K562 (cell line): ENCODE measurements at regions not wholly inside any gene's neighbourhood (a gene's known extent, or its start where the extent isn't known, plus 50 kb on each side); places are given as distances from the start of the nearest gene placed in this dataset.

Experiments
- ATAC-seq: fragments of 200-7000 bp; cut with Tn5 transposase; 3 replicates; pipeline ENCODE4 v1.9.1; 2020; ENCODE audit warnings: moderate library complexity
- BruUV-seq: library from RNA; stranded (reverse); fragments of 400-500 nt; replicated peaks from 2 replicates; lab custom pipeline; 2021; lab: Mats Ljungman, UMichigan
- CTCF ChIA-PET: fragments of 300-600 bp; formaldehyde crosslinking; extraction: SDS; loops from one replicate; lab custom pipeline; 2021; ENCODE audit warnings: low intra/inter-chr PET ratio; lab: Yijun Ruan, JAX
- POLR2A ChIA-PET: fragments of 300-600, 350-650 bp; sonication (Branson Sonifier 250); formaldehyde crosslinking; extraction: SDS; loops from one replicate; lab custom pipeline; 2021; ENCODE audit warnings: antibody characterized with exemption, inconsistent platforms; lab: Yijun Ruan, JAX
- DNase-seq, 4 experiments: peaks; one replicate each; pipeline versions ENCODE4 v3.0.0 to v3.0.0-alpha.2; 2011 to 2018; ENCODE audit warnings: low spot score in 3 of 4, mixed read lengths in 3 of 4; ENCODE audit errors: extremely low read depth in 1 of 4
- FAIRE-seq: peaks from 2 replicates; lab custom pipeline; 2011; peaks lifted over from hg19 to GRCh38; lab: Jason Lieb, UNC
- H2AFZ ChIP-seq: 2 replicates; pipeline ENCODE4 v1.6.0; 2011; ENCODE audit warnings: low read depth, low read length, control low read depth, inconsistent platforms
- H3K27ac ChIP-seq: fragments of 200-600 bp; 3 replicates; pipeline ENCODE4 v1.8.0; 2011; ENCODE audit warnings: low read depth, mild to moderate bottlenecking, control low read depth, inconsistent platforms, low read length, moderate library complexity, mixed read lengths; ENCODE audit errors: extremely low read depth
- H3K27me3 ChIP-seq, 2 experiments: fragments of 300-600 bp in 1 of 2; 2 replicates in 1 of 2; 3 replicates in 1 of 2; pipeline versions ENCODE4 v1.6.0 to v1.8.0; 2011; ENCODE audit warnings: inconsistent platforms in 2 of 2, low read length in 2 of 2, mild to moderate bottlenecking in 1 of 2, mixed read lengths in 1 of 2, moderate library complexity in 1 of 2; ENCODE audit not compliant: control insufficient read depth in 2 of 2, insufficient read depth in 2 of 2
- H3K36me3 ChIP-seq: fragments of 300-600 bp; 3 replicates; pipeline ENCODE4 v1.8.0; 2011; ENCODE audit warnings: mild to moderate bottlenecking, low read length, inconsistent platforms; ENCODE audit not compliant: control insufficient read depth, insufficient read depth
- H3K4me1 ChIP-seq, 2 experiments: fragments of 200-600 bp in 1 of 2; replicated peaks in 1 of 2; 2 replicates in 1 of 2; 3 replicates in 1 of 2; pipeline versions ENCODE4 v1.5.1 to v1.8.0; 2011; ENCODE audit warnings: inconsistent platforms in 2 of 2, low read length in 2 of 2, mild to moderate bottlenecking in 1 of 2, mixed read lengths in 1 of 2, moderate library complexity in 1 of 2; ENCODE audit not compliant: control insufficient read depth in 2 of 2, insufficient read depth in 2 of 2
- H3K4me2 ChIP-seq: 2 replicates; pipeline ENCODE4 v1.6.1; 2011; ENCODE audit warnings: low read length, control low read depth, inconsistent platforms, mixed read lengths; ENCODE audit not compliant: insufficient read depth
- H3K4me3 ChIP-seq: fragments of 200-600 bp; sonication (generic), shearing (Covaris generic); 2 replicates; pipeline ENCODE4 v1.5.1; 2016; ENCODE audit warnings: control low read depth, inconsistent platforms
- H3K79me2 ChIP-seq: fragments of 200-600 bp; 3 replicates; pipeline ENCODE4 v1.8.0; 2011; ENCODE audit warnings: low read length, inconsistent platforms; ENCODE audit not compliant: control insufficient read depth, insufficient read depth
- H3K9ac ChIP-seq, 2 experiments: 2 replicates each; pipeline versions ENCODE4 v1.6.0 to v1.6.1; 2011; ENCODE audit warnings: low read depth in 2 of 2, low read length in 2 of 2, control low read depth in 1 of 2, inconsistent platforms in 1 of 2, mild to moderate bottlenecking in 1 of 2, mixed read lengths in 1 of 2; ENCODE audit not compliant: insufficient read depth in 1 of 2
- H3K9me1 ChIP-seq: one replicate; pipeline ENCODE4 v1.6.0; 2011; ENCODE audit warnings: inconsistent platforms, mild to moderate bottlenecking, low read length, moderate library complexity; ENCODE audit not compliant: control insufficient read depth, insufficient read depth
- H3K9me3 ChIP-seq: replicated peaks from 2 replicates; pipeline ENCODE4 v1.5.1; 2011; ENCODE audit warnings: low read depth, low read length, inconsistent platforms; ENCODE audit not compliant: control insufficient read depth, insufficient read depth
- H4K20me1 ChIP-seq: replicated peaks from 2 replicates; pipeline ENCODE4 v1.6.1; 2011; ENCODE audit warnings: low read length, inconsistent platforms, mixed read lengths; ENCODE audit not compliant: control insufficient read depth, insufficient read depth
- CSDE1 ChIP-seq, 2 experiments: fragments of 450-650 bp; IDR thresholded peaks; 2 replicates each; pipeline ENCODE4 v1.6.1; 2016; ENCODE audit warnings: mild to moderate bottlenecking in 1 of 2
- L3MBTL2 ChIP-seq: fragments of 450-650 bp; IDR thresholded peaks from 2 replicates; pipeline ENCODE4 v1.6.1; 2016; ENCODE audit warnings: mild to moderate bottlenecking, moderate library complexity
- SMARCA4 ChIP-seq: fragments of 450-650 bp; IDR thresholded peaks from 2 replicates; pipeline ENCODE4 v1.6.1; 2016
- YY1 ChIP-seq, 3 experiments: IDR thresholded peaks; 2 replicates each; pipeline ENCODE4 v1.6.1; 2011; ENCODE audit warnings: low read length in 2 of 3, mild to moderate bottlenecking in 2 of 3, moderate library complexity in 2 of 3, borderline replicate concordance in 1 of 3, control low read depth in 1 of 3, low read depth in 1 of 3; ENCODE audit not compliant: insufficient read depth in 3 of 3, insufficient replicate concordance in 2 of 3, control insufficient read depth in 1 of 3, insufficient read length in 1 of 3; ENCODE audit errors: extremely low read depth in 1 of 3
- WGBS: fragments of 100-300 bp; shearing (Covaris generic); methylation state at CpG from one replicate; pipeline ENCODE4 v1.1.6; 2016; ENCODE audit warnings: low coverage, mixed read lengths; ENCODE audit not compliant: insufficient coverage; ENCODE audit errors: missing lambda C conversion rate; 5-methylcytosine and 5-hydroxymethylcytosine counted together
- in situ Hi-C: fragments of 300-500 bp; cut with MboI; formaldehyde crosslinking; loops from 4 replicates; pipeline ENCODE4 v1.15.0; 2018; ENCODE audit warnings: inconsistent platforms, mixed read lengths
- intact Hi-C: fragments of 100-400 bp; cut with micrococcal nuclease; formaldehyde crosslinking; loops from 2 replicates; pipeline ENCODE4 v1.14.2; 2022
- TF ChIP-seq, protein P1 (sequence below), 3 experiments: fragments of 200-800 bp in 1 of 3; sonication (Bioruptor generic) in 1 of 3; sonication (generic) in 1 of 3; formaldehyde crosslinking in 1 of 3; IDR thresholded peaks; 2 replicates each; pipeline versions ENCODE4 v1.6.1 to v1.8.0; 2016 to 2022; ENCODE audit warnings: mild to moderate bottlenecking in 2 of 3, missing compliant biosample characterization in 2 of 3, missing genetic modification characterization in 2 of 3, missing genetic modification reagents in 1 of 3
- TF ChIP-seq, protein P2 (sequence below): fragments of 150-350 bp; IDR thresholded peaks from 2 replicates; pipeline ENCODE4 v1.6.1; 2014; ENCODE audit warnings: low read depth, mild to moderate bottlenecking, low read length, borderline replicate concordance
- TF ChIP-seq, protein P3 (sequence below): sonication (generic); formaldehyde crosslinking; IDR thresholded peaks from 2 replicates; pipeline ENCODE4 v1.8.0; 2022; ENCODE audit warnings: mild to moderate bottlenecking, missing genetic modification reagents
- TF ChIP-seq, protein P4 (sequence below), 2 experiments: fragments of 450-650 bp; IDR thresholded peaks; 2 replicates each; pipeline ENCODE4 v1.6.1; 2016; ENCODE audit warnings: mild to moderate bottlenecking in 2 of 2, borderline replicate concordance in 1 of 2, low read depth in 1 of 2, moderate library complexity in 1 of 2

DNA sequence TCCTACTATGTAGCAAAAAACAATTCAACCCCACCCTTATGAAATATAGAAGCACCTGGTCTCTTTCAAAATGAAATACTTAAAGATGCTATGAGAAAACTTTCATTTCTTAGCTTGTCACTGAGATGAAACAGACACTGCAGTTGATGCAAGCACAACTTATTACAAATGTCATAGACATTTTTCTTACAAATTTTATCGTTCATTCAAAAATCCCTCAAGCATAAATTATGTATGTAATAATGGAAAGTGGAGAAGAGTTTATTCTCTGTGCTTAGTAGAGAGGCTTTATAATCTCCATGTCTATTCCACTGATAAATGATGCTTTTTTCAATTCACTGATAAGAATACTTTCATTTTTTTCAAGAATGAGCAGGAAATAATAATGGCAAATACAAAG is 1943.9 kb upstream of the IGFBP7 start:
- Histone ChIP-seq H3K79me2 (no peaks in the 10 kb centered on the region), H2AFZ (no peak overlapping the region), H3K4me3 (no peak overlapping the region), H3K36me3 (no peaks in the 10 kb centered on the region), H3K27ac (no peak overlapping the region), H3K4me1 (no peaks in the 10 kb centered on the region), H3K4me2 (no peak overlapping the region), H4K20me1 (no peaks in the 10 kb centered on the region), H3K9ac (no peak overlapping the region), H3K9me3 (no peaks in the 10 kb centered on the region), H3K27me3 (no peaks in the 10 kb centered on the region), H3K9me1 (no peaks in the 10 kb centered on the region)
- in situ Hi-C loops (no loop called here), intact Hi-C loops (no loop called here)
- FAIRE-seq, result no peak
- 0% methylated on average over 1 of the region's 1 CpG for whole genome bisulfite sequencing
- no peak for DNase-seq
- ATAC-seq, result no peak
- no TSS peak for BruUV-seq
- ChIA-PET POLR2A (no interaction called here), CTCF (no interaction called here)
- no peak for TF ChIP-seq SMARCA4
- TF ChIP-seq, protein P1, sequence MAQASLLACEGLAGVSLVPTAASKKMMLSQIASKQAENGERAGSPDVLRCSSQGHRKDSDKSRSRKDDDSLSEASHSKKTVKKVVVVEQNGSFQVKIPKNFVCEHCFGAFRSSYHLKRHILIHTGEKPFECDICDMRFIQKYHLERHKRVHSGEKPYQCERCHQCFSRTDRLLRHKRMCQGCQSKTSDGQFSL (CRISPR knock-in tag; IDR thresholded peaks at IDR 0.05), result no peak
- TF ChIP-seq, protein P1 (tag; IDR thresholded peaks at IDR 0.05), result no peak
- TF ChIP-seq L3MBTL2, result no peak
- TF ChIP-seq YY1 (IDR thresholded peaks at IDR 0.05; ENCODE audit: borderline replicate concordance in 1 of 3, control insufficient read depth in 1 of 3, extremely low read depth in 1 of 3, insufficient read depth in 3 of 3, insufficient read length in 1 of 3, insufficient replicate concordance in 2 of 3, low read depth in 1 of 3, low read length in 2 of 3), result no peak
- TF ChIP-seq CSDE1 (IDR thresholded peaks at IDR 0.05), result no peak
- TF ChIP-seq, protein P2, sequence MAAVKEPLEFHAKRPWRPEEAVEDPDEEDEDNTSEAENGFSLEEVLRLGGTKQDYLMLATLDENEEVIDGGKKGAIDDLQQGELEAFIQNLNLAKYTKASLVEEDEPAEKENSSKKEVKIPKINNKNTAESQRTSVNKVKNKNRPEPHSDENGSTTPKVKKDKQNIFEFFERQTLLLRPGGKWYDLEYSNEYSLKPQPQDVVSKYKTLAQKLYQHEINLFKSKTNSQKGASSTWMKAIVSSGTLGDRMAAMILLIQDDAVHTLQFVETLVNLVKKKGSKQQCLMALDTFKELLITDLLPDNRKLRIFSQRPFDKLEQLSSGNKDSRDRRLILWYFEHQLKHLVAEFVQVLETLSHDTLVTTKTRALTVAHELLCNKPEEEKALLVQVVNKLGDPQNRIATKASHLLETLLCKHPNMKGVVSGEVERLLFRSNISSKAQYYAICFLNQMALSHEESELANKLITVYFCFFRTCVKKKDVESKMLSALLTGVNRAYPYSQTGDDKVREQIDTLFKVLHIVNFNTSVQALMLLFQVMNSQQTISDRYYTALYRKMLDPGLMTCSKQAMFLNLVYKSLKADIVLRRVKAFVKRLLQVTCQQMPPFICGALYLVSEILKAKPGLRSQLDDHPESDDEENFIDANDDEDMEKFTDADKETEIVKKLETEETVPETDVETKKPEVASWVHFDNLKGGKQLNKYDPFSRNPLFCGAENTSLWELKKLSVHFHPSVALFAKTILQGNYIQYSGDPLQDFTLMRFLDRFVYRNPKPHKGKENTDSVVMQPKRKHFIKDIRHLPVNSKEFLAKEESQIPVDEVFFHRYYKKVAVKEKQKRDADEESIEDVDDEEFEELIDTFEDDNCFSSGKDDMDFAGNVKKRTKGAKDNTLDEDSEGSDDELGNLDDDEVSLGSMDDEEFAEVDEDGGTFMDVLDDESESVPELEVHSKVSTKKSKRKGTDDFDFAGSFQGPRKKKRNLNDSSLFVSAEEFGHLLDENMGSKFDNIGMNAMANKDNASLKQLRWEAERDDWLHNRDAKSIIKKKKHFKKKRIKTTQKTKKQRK, result no peak
- TF ChIP-seq, protein P3, sequence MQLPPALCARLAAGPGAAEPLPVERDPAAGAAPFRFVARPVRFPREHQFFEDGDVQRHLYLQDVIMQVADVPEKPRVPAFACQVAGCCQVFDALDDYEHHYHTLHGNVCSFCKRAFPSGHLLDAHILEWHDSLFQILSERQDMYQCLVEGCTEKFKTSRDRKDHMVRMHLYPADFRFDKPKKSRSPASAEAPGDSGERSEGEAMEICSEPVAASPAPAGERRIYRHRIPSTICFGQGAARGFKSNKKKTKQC (CRISPR knock-in tag), result no peak
- TF ChIP-seq, protein P4, sequence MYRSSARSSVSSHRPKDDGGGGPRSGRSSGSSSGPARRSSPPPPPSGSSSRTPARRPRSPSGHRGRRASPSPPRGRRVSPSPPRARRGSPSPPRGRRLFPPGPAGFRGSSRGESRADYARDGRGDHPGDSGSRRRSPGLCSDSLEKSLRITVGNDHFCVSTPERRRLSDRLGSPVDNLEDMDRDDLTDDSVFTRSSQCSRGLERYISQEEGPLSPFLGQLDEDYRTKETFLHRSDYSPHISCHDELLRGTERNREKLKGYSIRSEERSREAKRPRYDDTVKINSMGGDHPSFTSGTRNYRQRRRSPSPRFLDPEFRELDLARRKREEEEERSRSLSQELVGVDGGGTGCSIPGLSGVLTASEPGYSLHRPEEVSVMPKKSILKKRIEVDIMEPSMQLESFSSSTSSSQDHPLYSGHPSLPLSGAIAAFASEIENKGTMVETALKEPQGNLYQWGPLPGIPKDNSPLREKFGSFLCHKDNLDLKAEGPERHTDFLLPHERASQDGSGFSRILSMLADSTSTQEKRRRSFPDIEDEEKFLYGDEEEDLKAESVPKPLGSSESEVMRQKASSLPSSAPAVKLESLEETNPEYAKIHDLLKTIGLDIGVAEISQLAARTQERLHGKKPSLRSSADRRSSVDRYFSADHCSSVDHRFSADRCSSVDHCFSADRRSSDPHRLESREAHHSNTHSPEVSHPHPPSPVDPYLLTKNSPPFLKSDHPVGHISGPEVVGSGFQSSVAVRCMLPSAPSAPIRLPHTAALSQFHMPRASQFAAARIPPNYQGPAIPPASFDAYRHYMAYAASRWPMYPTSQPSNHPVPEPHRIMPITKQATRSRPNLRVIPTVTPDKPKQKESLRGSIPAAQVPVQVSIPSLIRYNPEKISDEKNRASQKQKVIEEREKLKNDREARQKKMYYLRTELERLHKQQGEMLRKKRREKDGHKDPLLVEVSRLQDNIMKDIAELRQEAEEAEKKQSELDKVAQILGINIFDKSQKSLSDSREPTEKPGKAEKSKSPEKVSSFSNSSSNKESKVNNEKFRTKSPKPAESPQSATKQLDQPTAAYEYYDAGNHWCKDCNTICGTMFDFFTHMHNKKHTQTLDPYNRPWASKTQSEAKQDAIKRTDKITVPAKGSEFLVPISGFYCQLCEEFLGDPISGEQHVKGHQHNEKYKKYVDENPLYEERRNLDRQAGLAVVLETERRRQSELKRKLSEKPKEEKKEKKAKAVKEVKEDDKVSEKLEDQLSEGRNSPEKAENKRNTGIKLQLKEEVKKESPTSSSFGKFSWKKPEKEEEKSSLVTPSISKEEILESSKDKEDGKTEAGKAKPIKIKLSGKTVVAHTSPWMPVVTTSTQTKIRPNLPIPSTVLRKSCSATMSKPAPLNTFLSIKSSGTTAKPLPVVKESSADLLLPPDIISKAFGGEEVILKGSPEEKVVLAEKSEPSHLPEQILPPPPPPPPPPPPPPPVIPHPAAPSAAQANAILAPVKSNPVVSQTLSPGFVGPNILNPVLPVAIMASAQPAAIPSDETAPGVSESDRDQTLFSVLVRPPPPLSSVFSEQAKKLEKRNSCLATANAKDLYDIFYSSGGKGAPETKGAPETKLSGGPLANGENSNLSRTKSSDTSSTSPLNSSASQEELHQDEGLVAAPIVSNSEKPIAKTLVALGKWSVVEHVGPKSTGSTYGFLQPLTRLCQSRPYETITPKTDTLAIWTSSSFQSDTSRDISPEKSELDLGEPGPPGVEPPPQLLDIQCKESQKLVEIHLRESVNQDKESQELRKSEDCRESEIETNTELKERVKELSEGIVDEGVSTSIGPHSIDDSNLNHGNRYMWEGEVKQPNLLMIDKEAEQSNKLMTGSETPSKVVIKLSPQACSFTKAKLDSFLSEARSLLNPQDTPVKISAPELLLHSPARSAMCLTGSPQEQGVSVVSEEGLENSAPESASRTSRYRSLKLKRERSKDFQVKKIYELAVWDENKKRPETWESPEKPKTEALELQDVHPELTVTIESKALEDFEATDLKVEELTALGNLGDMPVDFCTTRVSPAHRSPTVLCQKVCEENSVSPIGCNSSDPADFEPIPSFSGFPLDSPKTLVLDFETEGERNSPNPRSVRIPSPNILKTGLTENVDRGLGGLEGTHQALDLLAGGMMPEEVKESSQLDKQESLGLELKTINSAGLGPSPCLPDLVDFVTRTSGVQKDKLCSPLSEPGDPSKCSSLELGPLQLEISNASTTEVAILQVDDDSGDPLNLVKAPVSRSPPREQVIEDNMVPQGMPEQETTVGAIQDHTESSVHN (IDR thresholded peaks at IDR 0.05; ENCODE audit: borderline replicate concordance in 1 of 2, low read depth in 1 of 2), result no peak
